GM19023 (cell line): ENCODE measurements at regions not wholly inside any gene's neighbourhood (a gene's known extent, or its start where the extent isn't known, plus 50 kb on each side); places are given as distances from the start of the nearest gene placed in this dataset.

Experiments
- ATAC-seq: cut with Tn5 transposase; IDR thresholded peaks from one replicate; pipeline ENCODE4 v1.9.1; 2021; ENCODE audit warnings: mild to moderate bottlenecking, moderate library complexity; ENCODE audit not compliant: unreplicated experiment

GRCh38 chr5:165527577-165527976 is 2022.2 kb downstream of the MAT2B start:
- no peak for ATAC-seq

- no peak for ATAC-seq
Observed at GRCh38 chr5:165538065-165538464, 2032.6 kb downstream of the MAT2B start.

GRCh38 chr5:165559645-165560044 is 2054.2 kb downstream of the MAT2B start:
- ATAC-seq, result no peak

GRCh38 chr5:165560648-165561047 is 2055.2 kb downstream of the MAT2B start:
- ATAC-seq, result no peak

GRCh38 chr5:165565911-165566310 is 2060.5 kb downstream of the MAT2B start:
- no peak for ATAC-seq

- no peak for ATAC-seq
Observed at GRCh38 chr5:165569551-165569950, 2064.1 kb downstream of the MAT2B start.

- no peak for ATAC-seq
Observed at GRCh38 chr5:165573445-165573844, 2068.0 kb downstream of the MAT2B start.

GRCh38 chr5:165574100-165574499 is 2068.7 kb downstream of the MAT2B start:
- ATAC-seq, result no peak

- ATAC-seq, result no peak
Observed at GRCh38 chr5:165576678-165577275, 2071.4 kb downstream of the MAT2B start.

GRCh38 chr5:165579911-165580310 is 2074.5 kb downstream of the MAT2B start:
- no peak for ATAC-seq

- no peak for ATAC-seq
Observed at GRCh38 chr5:165594693-165595092, 2089.3 kb downstream of the MAT2B start.

- ATAC-seq, result no peak
Observed at GRCh38 chr5:165602529-165602928, 2097.1 kb downstream of the MAT2B start.

GRCh38 chr5:165607026-165607425 is 2101.6 kb downstream of the MAT2B start:
- ATAC-seq, result no peak

GRCh38 chr5:165609871-165610270 is 2104.5 kb downstream of the MAT2B start:
- ATAC-seq, result no peak

GRCh38 chr5:165616490-165617405 is 2111.3 kb downstream of the MAT2B start:
- ATAC-seq, result no peak

- ATAC-seq, result no peak
Observed at GRCh38 chr5:165617491-165617890, 2112.1 kb downstream of the MAT2B start.

- no peak for ATAC-seq
Observed at GRCh38 chr5:165620394-165620793, 2115.0 kb downstream of the MAT2B start.

- no peak for ATAC-seq
Observed at GRCh38 chr5:165622864-165623536, 2117.6 kb downstream of the MAT2B start.

- no peak for ATAC-seq
Observed at GRCh38 chr5:165624166-165624946, 2118.9 kb downstream of the MAT2B start.

- no peak for ATAC-seq
Observed at GRCh38 chr5:165626161-165626560, 2120.7 kb downstream of the MAT2B start.
